ENCODE measurements at regions not wholly inside any gene's neighbourhood (a gene's known extent, or its start where the extent isn't known, plus 50 kb on each side); places are given as distances from the start of the nearest gene placed in this dataset.

GRCh38 chr2:8400196-8400595, 281.7 kb upstream of the ID2 start:
- DNase-seq (ENCODE audit: extremely low spot score) = no peak
- TF ChIP-seq CTCF (IDR thresholded peaks at IDR 0.05; ENCODE audit: control extremely low read depth, extremely low read depth, low read depth, missing control alignments) = no peak
- ChIA-PET CTCF (interaction anchor here (1.0 kb wide), 1 partner anchor 10 kb away, joined by 3 read pairs; no protein-coding TSS in a partner anchor), POLR2A (no interaction called here)

DNA sequence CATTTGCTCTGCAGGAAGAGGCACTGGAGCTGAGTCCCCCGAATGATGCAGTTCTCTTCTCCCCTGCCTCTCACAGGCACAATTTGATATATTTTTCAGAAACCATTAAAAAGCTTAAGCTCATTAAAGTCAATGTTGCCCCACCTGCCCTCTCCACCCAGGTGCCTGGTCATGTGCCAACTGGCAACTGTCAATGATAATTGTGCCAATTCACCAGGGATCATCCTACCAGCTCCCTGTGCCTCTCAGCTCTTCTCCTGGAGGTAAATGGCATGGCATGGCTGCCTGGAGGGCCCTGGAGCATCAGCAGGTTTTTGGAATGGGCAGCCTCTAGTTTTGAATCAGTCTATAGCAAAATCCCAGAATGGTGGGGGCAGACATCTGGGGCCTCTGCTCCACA, 279.6 kb upstream of the ID2 start:
- TF ChIP-seq CTCF (IDR thresholded peaks at IDR 0.05; ENCODE audit: control extremely low read depth, extremely low read depth, low read depth, missing control alignments) = no peak
- DNase-seq (ENCODE audit: extremely low spot score) = no peak
- ChIA-PET POLR2A (no interaction called here), CTCF (interaction anchor here (0.6 to 1.4 kb wide), 4 partner anchors 13 to 18 kb away, joined by 3 to 5 read pairs (median 3); no protein-coding TSS in a partner anchor)

GRCh38 chr2:8403876-8404275, 278.0 kb upstream of the ID2 start:
- DNase-seq (ENCODE audit: extremely low spot score) = no peak
- TF ChIP-seq CTCF (IDR thresholded peaks at IDR 0.05; ENCODE audit: control extremely low read depth, extremely low read depth, low read depth, missing control alignments) = no peak
- ChIA-PET POLR2A (no interaction called here), CTCF (no interaction called here)

- CTCF ChIA-PET = interaction anchor here (3.2 to 6.9 kb wide), 3 partner anchors 11 to 16 kb away, joined by 16 to 32 read pairs (median 21); no protein-coding TSS in a partner anchor
- no peak for TF ChIP-seq CTCF (IDR thresholded peaks at IDR 0.05; ENCODE audit: control extremely low read depth, extremely low read depth, low read depth, missing control alignments)
- DNase-seq (ENCODE audit: extremely low spot score) = no peak
- POLR2A ChIA-PET = no interaction called here
Measured at GRCh38 chr2:8405334-8405733, 276.5 kb upstream of the ID2 start.

DNA sequence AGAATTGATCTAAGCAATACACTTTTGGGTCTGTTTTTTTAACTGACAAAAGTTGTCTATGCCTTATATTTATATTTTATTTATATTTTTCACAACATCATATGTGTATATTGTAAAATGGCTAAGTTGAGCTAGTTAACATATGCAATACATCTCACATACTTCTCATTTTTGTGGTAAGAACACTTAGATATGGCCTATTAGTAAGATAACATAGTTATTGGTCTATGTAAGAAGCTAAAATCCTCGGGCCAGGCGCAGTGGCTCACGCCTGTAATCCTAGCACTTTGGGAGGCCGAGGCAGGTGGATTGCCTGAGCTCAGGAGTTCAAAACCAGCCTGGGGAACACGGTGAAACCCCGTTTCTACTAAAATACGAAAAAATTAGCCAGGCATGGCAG, 275.6 kb upstream of the ID2 start:
- POLR2A ChIA-PET = interaction anchor here (0.6 kb wide), 1 partner anchor 128 kb away, joined by 4 read pairs; no protein-coding TSS in a partner anchor
- no peak for DNase-seq (ENCODE audit: extremely low spot score)
- no peak for TF ChIP-seq CTCF (IDR thresholded peaks at IDR 0.05; ENCODE audit: control extremely low read depth, extremely low read depth, low read depth, missing control alignments)
- CTCF ChIA-PET = interaction anchor here (1.6 to 6.9 kb wide), 4 partner anchors 12 to 101 kb away, joined by 3 to 32 read pairs (median 18); no protein-coding TSS in a partner anchor

DNA sequence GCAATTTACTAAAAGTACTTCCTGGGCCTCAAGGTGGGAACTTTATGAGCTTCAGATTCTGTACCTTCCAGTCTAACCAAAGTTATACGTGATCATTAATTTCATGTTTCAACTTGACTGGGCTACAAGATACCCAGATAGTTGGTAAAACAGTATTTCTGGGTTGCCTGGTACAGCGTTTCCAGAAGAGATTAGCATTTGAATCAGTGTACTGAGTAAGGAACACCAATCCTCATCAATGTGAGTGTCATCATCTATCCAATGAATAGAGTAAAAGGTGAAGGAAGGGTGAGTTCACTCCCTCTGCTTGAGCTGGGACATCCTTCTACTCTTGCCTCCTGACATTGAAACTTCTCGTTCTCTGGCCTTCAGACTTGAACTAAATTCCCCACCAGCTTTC, 274.5 kb upstream of the ID2 start:
- ChIA-PET CTCF (interaction anchor here (1.1 to 6.9 kb wide), 5 partner anchors 13 to 125 kb away, joined by 3 to 32 read pairs (median 16); no protein-coding TSS in a partner anchor), POLR2A (no interaction called here)
- no peak for TF ChIP-seq CTCF (IDR thresholded peaks at IDR 0.05; ENCODE audit: control extremely low read depth, extremely low read depth, low read depth, missing control alignments)
- DNase-seq (ENCODE audit: extremely low spot score) = no peak
